Lower lobe of right lung (tissue), 2 donors: ENCODE measurements at regions not wholly inside any gene's neighbourhood (a gene's known extent, or its start where the extent isn't known, plus 50 kb on each side); places are given as distances from the start of the nearest gene placed in this dataset.

Source experiments
- ATAC-seq, 2 donors: fragments of 200-7000 bp; cut with Tn5 transposase; one replicate each; pipeline ENCODE4 v1.9.1; 2020 to 2022; ENCODE audit warnings: mild to moderate bottlenecking in 2 of 2, moderate library complexity in 2 of 2
- DNase-seq: peaks from one replicate; pipeline ENCODE4 v3.0.0-alpha.2; 2020
- H3K27ac ChIP-seq: fragments of 200-600 bp; one replicate; pipeline ENCODE4 v1.8.0; 2022
- H3K27me3 ChIP-seq: fragments of 200-600 bp; one replicate; pipeline ENCODE4 v1.8.0; 2022; ENCODE audit warnings: low read depth
- H3K36me3 ChIP-seq: fragments of 200-600 bp; one replicate; pipeline ENCODE4 v1.8.0; 2022; ENCODE audit warnings: mild to moderate bottlenecking
- H3K4me1 ChIP-seq: fragments of 200-600 bp; one replicate; pipeline ENCODE4 v1.8.0; 2022
- H3K4me3 ChIP-seq: fragments of 200-600 bp; one replicate; pipeline ENCODE4 v1.8.0; 2022; ENCODE audit warnings: mild to moderate bottlenecking
- H3K9me3 ChIP-seq: fragments of 200-600 bp; one replicate; pipeline ENCODE4 v1.8.0; 2022
- CTCF ChIP-seq: fragments of 200-600 bp; IDR thresholded peaks from one replicate; pipeline ENCODE4 v1.8.0; 2022; ENCODE audit warnings: antibody characterized with exemption, mild to moderate bottlenecking
- intact Hi-C: fragments of 100-400 bp; cut with DNase I; formaldehyde crosslinking; loops from one replicate; pipeline ENCODE4 v1.11.0; 2022
- donor health status: DM: no; HTN: yes; CAD: no; lungs with severe emphysema.

GRCh38 chr10:89891006-89891535 lies 189.7 kb downstream of the KIF20B start:
- no peak for DNase-seq
- TF ChIP-seq CTCF: no peak
- Histone ChIP-seq H3K36me3 (no peaks in the 10 kb centered on the region), H3K9me3 (no peaks in the 10 kb centered on the region), H3K4me1 (no peaks in the 10 kb centered on the region), H3K4me3 (no peak overlapping the region), H3K27me3 (no peaks in the 10 kb centered on the region), H3K27ac (no peak overlapping the region)
- no peak for ATAC-seq
- intact Hi-C loops: no loop called here

- no peak for DNase-seq
These were observed 192.7 kb downstream of the KIF20B start for GRCh38 chr10:89894051-89894450.

GRCh38 chr10:89900554-89900953 lies 199.2 kb downstream of the KIF20B start:
- Histone ChIP-seq H3K27ac (no peak overlapping the region), H3K36me3 (no peaks in the 10 kb centered on the region), H3K27me3 (no peaks in the 10 kb centered on the region), H3K4me3 (no peak overlapping the region), H3K9me3 (no peaks in the 10 kb centered on the region), H3K4me1 (no peaks in the 10 kb centered on the region)
- TF ChIP-seq CTCF: no peak
- ATAC-seq (no peak), DNase-seq (no peak)
- intact Hi-C loops: no loop called here

More at GRCh38 chr10:89894051-89894450, 192.7 kb downstream of the KIF20B start:
- H3K27me3 ChIP-seq: no peaks in the 10 kb centered on the region
- no peak for TF ChIP-seq CTCF
- ATAC-seq: no peak
- intact Hi-C loops: no loop called here
- no peak overlapping the region for H3K4me3 ChIP-seq
- H3K9me3 ChIP-seq: no peaks in the 10 kb centered on the region
- H3K36me3 ChIP-seq: no peaks in the 10 kb centered on the region
- H3K27ac ChIP-seq: no peak overlapping the region
- H3K4me1 ChIP-seq: no peaks in the 10 kb centered on the region

- H3K36me3 ChIP-seq: no peaks in the 10 kb centered on the region
- H3K27me3 ChIP-seq: no peaks in the 10 kb centered on the region
- H3K9me3 ChIP-seq: no peaks in the 10 kb centered on the region
- no peak for DNase-seq
- intact Hi-C loops: no loop called here
- no peak overlapping the region for H3K27ac ChIP-seq
- no peak for TF ChIP-seq CTCF
- H3K4me1 ChIP-seq: no peaks in the 10 kb centered on the region
- H3K4me3 ChIP-seq: no peak overlapping the region
- ATAC-seq: no peak
These were observed 200.5 kb downstream of the KIF20B start for GRCh38 chr10:89901895-89902294.

GRCh38 chr10:89904755-89905154 lies 203.4 kb downstream of the KIF20B start:
- Histone ChIP-seq H3K4me1 (no peaks in the 10 kb centered on the region), H3K36me3 (no peaks in the 10 kb centered on the region), H3K27ac (no peak overlapping the region), H3K4me3 (no peak overlapping the region), H3K27me3 (no peaks in the 10 kb centered on the region), H3K9me3 (no peaks in the 10 kb centered on the region)
- intact Hi-C loops: no loop called here
- no peak for DNase-seq
- ATAC-seq: no peak
- TF ChIP-seq CTCF: no peak

- no peak for TF ChIP-seq CTCF
- ATAC-seq (no peak), DNase-seq (no peak)
- intact Hi-C loops: no loop called here
- H3K4me1 ChIP-seq: no peaks in the 10 kb centered on the region
- H3K36me3 ChIP-seq: no peaks in the 10 kb centered on the region
- H3K27me3 ChIP-seq: no peaks in the 10 kb centered on the region
- no peak overlapping the region for H3K4me3 ChIP-seq
- H3K27ac ChIP-seq: no peak overlapping the region
- no peaks in the 10 kb centered on the region for H3K9me3 ChIP-seq
These were observed 208.4 kb downstream of the KIF20B start for GRCh38 chr10:89909752-89910151.
